ENCODE measurements at regions not wholly inside any gene's neighbourhood (a gene's known extent, or its start where the extent isn't known, plus 50 kb on each side); places are given as distances from the start of the nearest gene placed in this dataset.
A peak's percentile ranks its signal among the peaks of the same experiment; 100 is the strongest.

DNA sequence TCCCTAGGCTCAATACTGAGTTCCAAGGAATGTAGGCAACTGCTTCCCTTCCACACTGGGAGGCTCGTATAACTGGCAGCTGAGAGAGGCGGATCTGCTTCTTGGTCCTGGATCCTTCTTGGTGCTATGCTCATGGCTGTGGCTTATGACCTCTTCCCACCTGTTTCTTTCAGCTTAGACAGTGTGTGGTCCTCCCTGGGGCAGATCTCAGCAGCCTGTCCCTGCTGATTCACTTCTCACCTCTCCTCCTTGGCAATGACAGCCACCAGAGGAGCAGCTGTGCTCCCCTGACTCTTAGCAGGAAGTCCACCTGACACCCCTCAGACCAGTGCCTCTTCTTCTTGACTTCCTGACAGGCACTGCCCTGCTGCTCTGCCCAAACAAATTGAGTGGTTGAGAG, 75.1 kb upstream of the PTGFRN start:
- Histone ChIP-seq H3K27me3 (no peaks in the 10 kb centered on the region), H3K9me3 (no peaks in the 10 kb centered on the region)
- no peak for DNase-seq

DNA sequence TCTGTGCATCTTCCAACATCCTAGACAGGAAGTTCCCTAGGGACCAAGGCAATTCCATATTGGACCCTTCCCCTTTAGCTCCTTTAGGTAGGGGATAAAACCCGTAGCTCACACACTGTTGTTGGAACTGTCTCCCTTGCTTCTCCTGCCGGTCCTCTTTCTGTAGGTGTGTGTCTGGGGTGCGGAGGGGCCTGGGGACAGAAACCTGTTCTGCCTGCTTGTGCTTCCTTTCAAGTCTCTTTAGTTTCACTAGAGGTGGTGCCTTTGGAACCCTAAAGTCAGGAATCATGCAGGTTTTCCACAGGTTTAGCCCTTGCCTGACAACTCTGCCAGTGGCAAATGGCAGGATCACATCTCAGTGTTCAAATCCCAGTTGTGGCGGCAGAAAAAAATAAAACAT, 74.6 kb upstream of the PTGFRN start:
- DNase-seq = no peak
- Histone ChIP-seq H3K9me3 (no peaks in the 10 kb centered on the region), H3K4me1 (no peaks in the 10 kb centered on the region), H3K36me3 (no peaks in the 10 kb centered on the region), H3K4me3 (ENCODE audit: low read depth, low read length) (no peak overlapping the region), H3K27me3 (no peaks in the 10 kb centered on the region)
- TF ChIP-seq, protein P1, sequence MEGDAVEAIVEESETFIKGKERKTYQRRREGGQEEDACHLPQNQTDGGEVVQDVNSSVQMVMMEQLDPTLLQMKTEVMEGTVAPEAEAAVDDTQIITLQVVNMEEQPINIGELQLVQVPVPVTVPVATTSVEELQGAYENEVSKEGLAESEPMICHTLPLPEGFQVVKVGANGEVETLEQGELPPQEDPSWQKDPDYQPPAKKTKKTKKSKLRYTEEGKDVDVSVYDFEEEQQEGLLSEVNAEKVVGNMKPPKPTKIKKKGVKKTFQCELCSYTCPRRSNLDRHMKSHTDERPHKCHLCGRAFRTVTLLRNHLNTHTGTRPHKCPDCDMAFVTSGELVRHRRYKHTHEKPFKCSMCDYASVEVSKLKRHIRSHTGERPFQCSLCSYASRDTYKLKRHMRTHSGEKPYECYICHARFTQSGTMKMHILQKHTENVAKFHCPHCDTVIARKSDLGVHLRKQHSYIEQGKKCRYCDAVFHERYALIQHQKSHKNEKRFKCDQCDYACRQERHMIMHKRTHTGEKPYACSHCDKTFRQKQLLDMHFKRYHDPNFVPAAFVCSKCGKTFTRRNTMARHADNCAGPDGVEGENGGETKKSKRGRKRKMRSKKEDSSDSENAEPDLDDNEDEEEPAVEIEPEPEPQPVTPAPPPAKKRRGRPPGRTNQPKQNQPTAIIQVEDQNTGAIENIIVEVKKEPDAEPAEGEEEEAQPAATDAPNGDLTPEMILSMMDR (IDR thresholded peaks at IDR 0.05; ENCODE audit: low read depth, low read length) = no peak

More for the DNA sequence above, 75.1 kb upstream of the PTGFRN start:
- Histone ChIP-seq H3K4me1 (no peaks in the 10 kb centered on the region), H3K36me3 (no peaks in the 10 kb centered on the region), H3K4me3 (ENCODE audit: low read depth, low read length) (no peak overlapping the region)
- TF ChIP-seq, protein P1 (IDR thresholded peaks at IDR 0.05; ENCODE audit: low read depth, low read length) = no peak

DNA sequence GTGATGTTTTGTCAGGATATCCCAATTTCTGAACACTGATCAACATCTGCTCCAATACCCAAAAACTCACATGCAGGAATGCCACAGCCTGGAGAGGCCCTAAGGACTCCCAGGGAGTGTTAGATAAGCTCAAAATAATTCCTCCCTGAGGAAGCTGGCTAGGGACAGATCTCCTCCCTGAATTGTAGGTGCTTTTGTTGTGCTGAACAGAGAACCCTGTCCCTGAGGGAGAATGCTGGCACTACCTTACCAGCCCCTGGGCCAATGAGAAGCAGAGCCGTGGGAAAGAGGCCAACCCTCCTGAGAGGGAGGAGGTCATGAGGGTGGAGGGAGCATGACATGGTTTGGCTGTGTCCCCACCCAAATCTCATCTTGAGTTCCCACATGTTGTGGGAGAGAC, 73.6 kb upstream of the PTGFRN start:
- H3K4me1 ChIP-seq = no peaks in the 10 kb centered on the region
- no peak overlapping the region for H3K4me3 ChIP-seq (ENCODE audit: low read depth, low read length)
- DNase-seq = no peak
- no peaks in the 10 kb centered on the region for H3K36me3 ChIP-seq
- TF ChIP-seq, protein P1 (IDR thresholded peaks at IDR 0.05; ENCODE audit: low read depth, low read length) = no peak
- H3K9me3 ChIP-seq = no peaks in the 10 kb centered on the region
- no peaks in the 10 kb centered on the region for H3K27me3 ChIP-seq

DNA sequence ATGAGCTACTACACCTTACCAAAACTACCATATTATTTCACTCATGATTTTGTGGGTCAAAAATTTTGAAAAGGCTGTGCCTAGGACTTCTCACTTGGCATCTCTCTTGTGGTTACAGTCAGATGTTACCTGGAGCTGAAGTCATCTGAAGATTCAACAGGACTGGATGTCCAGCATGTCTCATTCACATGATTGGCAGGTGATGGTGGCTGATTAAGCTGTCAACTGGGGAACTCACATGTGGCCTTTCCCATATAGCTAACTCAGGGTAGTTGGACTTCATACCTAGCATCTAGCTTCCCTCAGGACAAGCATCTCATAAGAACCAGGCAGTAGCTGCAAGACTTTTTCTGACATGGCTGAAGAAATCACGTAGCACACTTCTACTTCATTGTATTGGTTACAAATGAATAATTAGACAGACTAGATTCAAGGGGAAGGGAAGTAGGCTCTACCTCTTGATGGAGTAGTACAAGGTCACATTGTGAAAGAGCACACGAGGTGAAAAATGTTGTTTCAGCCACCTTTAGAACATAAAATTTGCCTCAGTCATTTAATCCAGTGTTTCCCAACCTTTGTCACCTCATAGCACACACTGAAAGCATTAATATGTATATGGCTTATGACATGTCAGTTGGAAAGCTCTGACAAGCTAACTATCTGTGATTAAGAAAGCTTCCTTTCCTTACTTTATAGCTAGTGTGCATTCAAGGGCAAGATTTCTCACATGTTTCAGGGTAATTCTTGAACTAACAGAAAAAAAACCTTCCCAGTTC, 68.0 kb upstream of the PTGFRN start:
- Histone ChIP-seq H3K4me1 (no peaks in the 10 kb centered on the region), H3K9me3 (no peaks in the 10 kb centered on the region), H3K36me3 (no peaks in the 10 kb centered on the region), H3K27me3 (no peaks in the 10 kb centered on the region), H3K4me3 (ENCODE audit: low read depth, low read length) (no peak overlapping the region)
- no peak for DNase-seq
- TF ChIP-seq, protein P1 (IDR thresholded peaks at IDR 0.05; ENCODE audit: low read depth, low read length) = no peak

DNA sequence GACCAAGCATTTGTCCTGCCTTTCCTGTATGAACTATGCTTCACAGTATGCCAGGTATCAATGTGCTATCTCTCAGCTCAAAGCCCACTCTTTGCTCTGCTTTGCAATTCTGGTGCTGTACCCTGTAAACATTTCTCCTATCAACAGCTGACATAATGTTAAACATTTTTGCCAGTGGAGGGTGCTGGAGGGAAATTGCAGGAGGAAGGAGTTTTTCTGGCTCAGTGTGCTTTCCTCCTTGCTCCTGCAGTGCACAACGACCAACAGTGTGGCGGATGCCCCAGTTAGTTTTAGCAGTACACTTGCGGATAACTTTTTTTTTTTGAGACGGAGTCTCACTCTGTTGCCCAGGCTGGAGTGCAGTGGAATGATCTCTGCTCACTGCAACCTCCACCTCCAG, 67.1 kb upstream of the PTGFRN start:
- DNase-seq = no peak
- H3K27me3 ChIP-seq = no peaks in the 10 kb centered on the region
- no peaks in the 10 kb centered on the region for H3K36me3 ChIP-seq
- TF ChIP-seq, protein P1 (IDR thresholded peaks at IDR 0.05; ENCODE audit: low read depth, low read length) = peak; percentile 32
- no peaks in the 10 kb centered on the region for H3K4me1 ChIP-seq
- no peak overlapping the region for H3K4me3 ChIP-seq (ENCODE audit: low read depth, low read length)
- no peaks in the 10 kb centered on the region for H3K9me3 ChIP-seq

DNA sequence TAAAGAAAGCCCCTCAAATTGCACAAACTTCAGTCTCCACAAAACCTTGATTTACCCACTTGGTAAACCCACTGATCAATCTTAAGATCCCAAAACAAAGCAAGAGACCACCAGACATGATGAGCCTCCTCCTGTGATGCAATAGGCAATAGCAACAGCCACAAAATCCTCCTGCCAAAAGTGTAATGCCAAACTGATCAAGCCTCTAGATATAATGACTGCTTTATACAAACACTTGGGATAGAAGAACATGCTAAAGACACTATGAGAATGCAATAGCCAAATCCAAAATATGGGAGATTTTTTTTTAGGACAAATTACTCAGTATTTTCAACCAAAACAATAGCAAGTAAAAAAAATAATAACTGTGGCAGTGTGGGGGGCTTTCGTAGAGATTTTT, 64.9 kb upstream of the PTGFRN start:
- Histone ChIP-seq H3K36me3 (no peaks in the 10 kb centered on the region), H3K27me3 (no peaks in the 10 kb centered on the region), H3K9me3 (no peaks in the 10 kb centered on the region), H3K4me1 (no peaks in the 10 kb centered on the region), H3K4me3 (ENCODE audit: low read depth, low read length) (no peak overlapping the region)
- DNase-seq = no peak
- TF ChIP-seq, protein P1 (IDR thresholded peaks at IDR 0.05; ENCODE audit: low read depth, low read length) = no peak
